ENCODE measurements at regions not wholly inside any gene's neighbourhood (a gene's known extent, or its start where the extent isn't known, plus 50 kb on each side); places are given as distances from the start of the nearest gene placed in this dataset.

GRCh38 chrX:10021461-10022272 is 54.5 kb downstream of the CLDN34 start:
- DNase-seq (ENCODE audit: low read depth): no peak
- TF ChIP-seq CTCF (IDR thresholded peaks at IDR 0.05; ENCODE audit: low read depth, low read length, missing control alignments): no peak
- no peak overlapping the region for H3K4me3 ChIP-seq (ENCODE audit: low read depth, low read length)
- in situ Hi-C loops (cut with HindIII; ENCODE audit: low sequenced_read_pairs): no loop called here

GRCh38 chrX:10022273-10022541 is 55.0 kb downstream of the CLDN34 start:
- no peak for DNase-seq (ENCODE audit: low read depth)
- H3K4me3 ChIP-seq (ENCODE audit: low read depth, low read length): no peak overlapping the region
- in situ Hi-C loops (cut with HindIII; ENCODE audit: low sequenced_read_pairs): no loop called here
- no peak for TF ChIP-seq CTCF (IDR thresholded peaks at IDR 0.05; ENCODE audit: low read depth, low read length, missing control alignments)

- DNase-seq (ENCODE audit: low read depth): peak; percentile 26
- H3K4me3 ChIP-seq (ENCODE audit: low read depth, low read length): no peak overlapping the region
- TF ChIP-seq CTCF (IDR thresholded peaks at IDR 0.05; ENCODE audit: low read depth, low read length, missing control alignments): no peak
- in situ Hi-C loops (cut with HindIII; ENCODE audit: low sequenced_read_pairs): no loop called here
Observed at GRCh38 chrX:10022580-10023245, 55.6 kb downstream of the CLDN34 start.

- no peak for DNase-seq (ENCODE audit: low read depth)
- TF ChIP-seq CTCF (IDR thresholded peaks at IDR 0.05; ENCODE audit: low read depth, low read length, missing control alignments): no peak
- in situ Hi-C loops (cut with HindIII; ENCODE audit: low sequenced_read_pairs): no loop called here
- H3K4me3 ChIP-seq (ENCODE audit: low read depth, low read length): no peak overlapping the region
Observed at GRCh38 chrX:10023821-10024220, 56.7 kb downstream of the CLDN34 start.

GRCh38 chrX:10025742-10026493 is 58.8 kb downstream of the CLDN34 start:
- in situ Hi-C loops (cut with HindIII; ENCODE audit: low sequenced_read_pairs): no loop called here
- DNase-seq (ENCODE audit: low read depth): no peak
- TF ChIP-seq CTCF (IDR thresholded peaks at IDR 0.05; ENCODE audit: low read depth, low read length, missing control alignments): no peak
- H3K4me3 ChIP-seq (ENCODE audit: low read depth, low read length): no peak overlapping the region

- no peak for TF ChIP-seq CTCF (IDR thresholded peaks at IDR 0.05; ENCODE audit: low read depth, low read length, missing control alignments)
- no peak overlapping the region for H3K4me3 ChIP-seq (ENCODE audit: low read depth, low read length)
- DNase-seq (ENCODE audit: low read depth): no peak
- in situ Hi-C loops (cut with HindIII; ENCODE audit: low sequenced_read_pairs): no loop called here
Observed at GRCh38 chrX:10028283-10029104, 61.3 kb downstream of the CLDN34 start.

Measured in astrocyte of the cerebellum (primary cell).